Fibroblast of skin of right biceps (primary cell): ENCODE measurements at regions not wholly inside any gene's neighbourhood (a gene's known extent, or its start where the extent isn't known, plus 50 kb on each side); places are given as distances from the start of the nearest gene placed in this dataset.
A peak's percentile ranks its signal among the peaks of the same experiment; 100 is the strongest.

Experiments used
- DNase-seq: peaks from one replicate; pipeline ENCODE4 v3.0.0-alpha.2; 2013

DNA sequence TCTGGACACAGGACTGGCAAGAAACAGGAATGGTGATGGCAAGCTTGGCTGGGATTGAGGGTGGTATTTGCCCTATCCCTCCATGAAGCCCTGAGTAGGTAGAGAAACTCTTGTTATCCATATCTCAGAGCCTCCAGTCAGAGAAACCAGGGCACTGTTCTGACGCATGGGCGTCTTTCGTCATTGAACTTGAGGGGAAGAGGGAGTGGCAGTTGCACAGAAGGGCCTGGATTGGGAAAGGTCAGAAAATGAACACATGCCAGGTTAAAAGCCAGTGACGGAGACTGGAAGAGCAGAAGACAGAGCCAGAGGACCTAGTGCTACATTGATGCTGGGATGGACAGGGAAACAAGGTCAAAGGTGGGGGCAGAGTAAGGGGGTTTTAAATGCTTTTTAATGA lies 516.7 kb downstream of the PLPP3 start:
- DNase-seq: no peak

DNA sequence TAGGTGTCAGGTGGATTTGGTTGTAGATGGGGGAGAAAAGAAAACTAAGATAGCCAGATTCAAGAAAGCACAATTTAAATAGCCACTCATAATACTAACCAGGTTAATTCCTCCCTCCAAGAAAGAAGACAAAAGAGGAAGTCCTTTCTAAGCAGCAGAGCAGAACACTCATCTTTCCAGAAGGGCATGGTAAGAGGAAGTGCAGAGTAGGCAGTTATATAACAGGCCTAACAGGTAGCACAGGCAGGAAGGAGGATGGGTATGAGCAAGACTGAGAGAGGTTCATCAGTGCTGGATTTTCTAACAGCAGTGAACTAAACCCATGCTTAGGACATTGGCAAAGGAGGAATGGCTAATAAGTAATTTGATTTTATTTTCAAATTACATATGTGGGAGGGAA lies 517.5 kb downstream of the PLPP3 start:
- DNase-seq: no peak

- DNase-seq: peak; percentile 21
These were observed 518.5 kb downstream of the PLPP3 start for GRCh38 chr1:56060906-56061305.

DNA sequence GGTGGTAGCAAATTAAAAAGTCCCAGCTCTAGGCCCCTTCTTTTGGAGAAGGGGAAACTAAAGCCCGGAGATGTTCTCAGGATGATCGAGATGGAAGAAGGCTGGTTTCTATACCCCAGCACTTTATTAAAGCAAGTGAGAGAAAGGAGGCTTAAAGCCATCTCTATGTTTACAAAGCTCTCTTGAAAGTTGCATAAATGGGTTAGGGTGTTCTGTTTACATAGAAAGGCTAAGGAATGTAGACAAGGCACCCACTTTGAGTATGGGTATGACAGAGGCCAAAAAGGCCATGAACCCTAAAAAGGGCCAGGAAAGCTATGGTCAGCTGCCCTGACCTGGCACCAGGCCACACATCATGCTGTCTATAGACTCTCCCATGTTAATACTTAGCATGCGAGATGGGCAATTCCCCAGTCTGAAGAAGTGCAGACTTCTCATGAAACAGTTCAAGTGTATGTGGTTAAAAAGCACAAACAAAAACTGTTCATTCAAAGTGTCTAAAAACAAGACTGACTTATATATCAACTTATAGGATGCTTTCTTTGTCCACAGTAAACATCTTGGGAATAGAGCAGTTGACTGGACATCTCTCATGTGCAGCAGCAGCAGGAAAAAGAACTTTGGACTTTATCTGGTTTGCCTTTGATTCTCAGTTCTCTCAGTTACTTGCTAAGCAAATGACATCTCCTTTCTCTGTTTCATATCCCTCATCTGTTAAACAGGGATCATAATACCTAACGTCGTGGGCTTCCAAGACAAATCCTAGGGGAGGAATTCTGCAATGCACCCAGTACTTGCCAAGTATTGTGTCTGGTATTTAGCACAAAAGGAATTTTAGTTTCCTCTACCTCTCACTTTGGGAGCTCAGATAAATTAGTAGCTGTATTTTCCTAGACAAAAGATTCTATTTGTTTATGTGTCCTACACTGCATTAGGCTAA lies 521.6 kb downstream of the PLPP3 start:
- DNase-seq: peak; percentile 38

DNA sequence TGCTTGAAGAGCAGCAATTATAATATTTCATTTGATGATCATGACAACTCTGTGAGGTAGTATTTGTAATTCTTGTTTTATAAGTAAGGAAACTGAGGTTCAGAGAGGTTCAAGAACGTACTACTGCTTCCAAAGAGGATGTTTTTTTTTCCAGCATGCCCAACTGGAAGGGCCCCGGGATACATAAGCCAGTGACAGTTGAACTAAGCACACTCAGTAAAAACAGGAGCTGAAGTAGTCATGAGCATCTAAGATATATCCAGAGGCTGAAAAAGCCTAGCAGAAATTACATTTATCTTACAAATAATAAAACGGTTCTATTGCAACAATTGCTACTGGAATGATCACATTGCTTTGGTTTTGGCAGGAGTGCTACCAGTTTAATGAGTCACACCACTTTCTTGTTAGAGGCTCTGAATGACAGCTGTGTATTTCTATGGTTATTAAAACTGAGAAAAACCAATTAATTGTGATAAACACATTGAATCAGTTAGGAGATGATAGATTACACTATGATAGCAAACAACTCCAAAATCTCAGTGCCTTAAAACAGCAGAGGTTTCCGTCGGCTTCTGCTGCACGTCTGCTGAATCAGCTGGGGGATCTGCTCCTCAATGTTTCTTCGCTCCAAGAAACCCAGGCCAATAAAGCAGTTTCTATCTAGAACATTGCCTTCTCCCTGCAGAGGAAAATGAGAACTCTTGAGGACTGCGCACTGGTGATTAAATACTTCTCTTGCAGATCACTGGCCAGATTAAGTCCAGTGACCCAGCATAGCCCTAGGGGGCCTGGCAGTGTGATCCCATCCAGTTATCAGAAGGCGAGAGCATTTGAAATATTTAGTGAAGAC lies 522.7 kb downstream of the PLPP3 start:
- DNase-seq: peak; percentile 88

GRCh38 chr1:56054959-56055358 lies 524.4 kb downstream of the PLPP3 start:
- no peak for DNase-seq

DNA sequence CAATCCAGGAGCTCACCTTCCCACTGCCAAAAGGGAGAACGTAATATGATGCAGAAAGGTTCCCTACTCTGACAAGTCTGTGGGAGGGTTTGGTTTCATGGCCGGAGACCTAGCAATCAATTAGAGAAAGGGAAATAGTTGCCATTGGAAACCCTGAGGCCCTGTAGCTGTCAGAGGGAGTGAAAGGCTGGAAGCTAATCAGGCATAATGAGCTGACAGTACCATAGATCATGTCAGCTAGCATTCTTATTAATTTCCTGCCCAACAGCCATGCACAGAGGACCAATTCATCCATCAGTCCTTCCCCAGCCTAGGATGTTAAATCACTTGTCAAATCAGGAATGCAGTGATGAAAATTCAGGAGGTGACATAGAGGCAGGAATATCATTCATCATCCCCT lies 527.3 kb downstream of the PLPP3 start:
- DNase-seq: peak; percentile 69

GRCh38 chr1:56050911-56051310 lies 528.5 kb downstream of the PLPP3 start:
- DNase-seq: peak; percentile 48

DNA sequence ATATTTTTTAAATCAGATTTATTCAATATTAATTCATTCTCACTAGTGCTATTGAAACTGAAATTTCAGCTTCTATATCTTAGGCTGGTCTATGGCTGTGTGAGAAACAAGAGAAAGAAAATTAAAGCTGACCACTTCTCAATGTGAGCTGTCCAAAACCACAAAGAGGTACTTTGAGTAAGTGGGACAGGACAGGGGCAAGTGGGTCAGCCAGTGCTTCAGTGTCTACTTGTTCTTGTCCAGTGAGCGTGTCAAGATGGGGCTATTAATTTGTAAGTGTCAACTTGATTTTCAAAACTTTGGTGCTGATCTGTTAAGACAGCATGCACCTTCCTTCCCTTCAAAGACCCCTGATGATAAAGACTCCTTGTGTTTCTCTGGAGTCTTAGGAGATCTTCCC lies 533.9 kb downstream of the PLPP3 start:
- DNase-seq: no peak

GRCh38 chr1:56045062-56045461 lies 534.3 kb downstream of the PLPP3 start:
- no peak for DNase-seq

DNA sequence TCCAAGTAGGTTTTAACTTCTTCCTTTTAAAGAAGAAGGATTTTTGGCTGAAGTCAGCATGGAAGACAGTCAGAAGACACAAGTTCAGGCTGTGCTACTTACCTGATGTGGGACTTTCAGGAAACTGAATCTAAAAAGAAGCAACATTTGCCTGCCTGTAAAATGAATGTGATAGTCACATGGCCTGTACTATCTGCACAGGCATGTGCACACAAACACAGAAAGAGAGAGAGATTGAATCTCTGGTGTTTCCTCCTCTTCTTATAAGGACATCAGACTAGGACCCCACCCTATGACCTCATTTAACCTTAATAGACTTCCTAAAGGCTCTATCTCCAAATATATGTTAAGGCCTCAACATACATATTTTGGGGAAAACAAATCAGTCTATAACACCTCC lies 542.9 kb downstream of the PLPP3 start:
- DNase-seq: no peak

DNA sequence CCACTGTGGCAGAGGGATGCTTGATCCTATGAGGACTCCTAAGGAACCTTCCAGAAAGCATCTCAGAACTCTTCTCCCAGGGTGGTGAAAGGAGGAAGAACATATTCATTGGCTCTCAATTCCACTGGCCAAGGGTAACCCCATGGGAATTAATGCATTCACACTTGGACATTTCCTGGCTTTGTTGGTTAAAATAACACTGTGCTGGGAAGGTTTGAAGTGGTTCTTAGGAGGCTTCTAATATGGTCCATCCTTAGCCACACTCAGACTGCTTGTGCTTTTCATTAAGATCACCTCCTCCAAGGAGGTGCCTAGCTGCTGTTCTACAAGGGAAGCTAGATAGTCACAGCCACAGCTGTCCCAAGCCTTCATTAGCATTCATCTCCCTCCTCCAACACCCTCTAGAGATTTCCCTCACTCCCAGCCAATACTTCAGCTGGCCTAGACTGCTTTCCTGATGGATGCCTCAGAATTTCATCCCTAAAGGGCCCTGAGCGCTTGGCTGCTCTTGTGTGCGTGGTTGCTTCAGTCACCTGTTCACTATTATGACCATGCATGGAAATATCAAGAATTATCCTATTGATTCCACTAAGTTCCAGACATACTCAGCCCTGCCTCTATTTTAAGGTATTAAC lies 544.4 kb downstream of the PLPP3 start:
- no peak for DNase-seq

DNA sequence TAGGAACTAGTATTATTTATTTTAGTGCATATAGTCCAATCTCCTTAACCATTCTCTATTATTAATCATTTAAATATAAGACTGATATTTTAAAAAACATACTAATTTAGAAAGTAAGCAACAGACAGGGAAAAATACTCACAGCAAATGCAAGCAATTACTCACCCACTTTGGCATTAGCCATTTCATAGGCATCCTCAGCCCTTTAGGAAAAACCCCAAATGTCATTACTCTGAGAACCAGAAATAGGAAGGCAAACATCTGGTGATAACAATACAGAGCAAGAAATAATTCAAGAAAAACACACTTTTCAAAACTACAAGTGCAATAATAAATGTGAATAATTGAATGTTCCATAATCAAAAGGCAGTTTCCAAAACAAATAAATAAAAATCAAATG lies 545.1 kb downstream of the PLPP3 start:
- peak; percentile 70 for DNase-seq

DNA sequence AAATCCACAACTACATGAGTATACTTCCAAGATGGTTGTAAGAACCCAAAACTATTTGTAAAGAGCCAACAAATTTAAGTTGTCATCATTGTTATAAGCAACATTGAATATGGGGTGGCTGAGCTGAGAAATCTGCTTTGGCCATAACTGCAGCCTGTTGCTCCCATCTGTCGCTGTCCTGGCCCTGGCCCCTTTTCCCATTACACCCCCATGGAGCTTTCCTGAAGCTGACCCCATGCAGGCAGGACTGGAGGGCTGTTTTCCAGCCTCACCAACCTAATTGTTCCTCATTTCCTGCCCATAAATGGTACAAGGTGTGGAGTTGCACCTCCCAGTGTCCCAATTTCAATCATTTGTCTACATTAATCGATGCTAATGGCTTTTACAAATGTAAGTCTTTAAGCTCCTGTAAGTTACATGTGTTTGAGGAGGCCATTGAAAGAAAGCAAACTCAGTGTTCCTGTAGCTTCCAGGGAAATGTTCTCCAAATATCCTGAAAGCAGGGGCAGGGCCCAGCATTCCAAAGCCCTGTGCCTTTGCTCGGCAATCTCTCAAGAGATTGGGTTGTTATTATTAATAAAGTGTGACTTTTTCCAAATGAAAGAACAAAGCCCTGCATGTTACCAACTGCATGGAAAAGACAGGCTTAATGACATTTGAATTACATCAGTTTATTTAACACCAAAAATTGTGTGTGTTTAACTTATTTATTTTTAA lies 545.9 kb downstream of the PLPP3 start:
- no peak for DNase-seq

DNA sequence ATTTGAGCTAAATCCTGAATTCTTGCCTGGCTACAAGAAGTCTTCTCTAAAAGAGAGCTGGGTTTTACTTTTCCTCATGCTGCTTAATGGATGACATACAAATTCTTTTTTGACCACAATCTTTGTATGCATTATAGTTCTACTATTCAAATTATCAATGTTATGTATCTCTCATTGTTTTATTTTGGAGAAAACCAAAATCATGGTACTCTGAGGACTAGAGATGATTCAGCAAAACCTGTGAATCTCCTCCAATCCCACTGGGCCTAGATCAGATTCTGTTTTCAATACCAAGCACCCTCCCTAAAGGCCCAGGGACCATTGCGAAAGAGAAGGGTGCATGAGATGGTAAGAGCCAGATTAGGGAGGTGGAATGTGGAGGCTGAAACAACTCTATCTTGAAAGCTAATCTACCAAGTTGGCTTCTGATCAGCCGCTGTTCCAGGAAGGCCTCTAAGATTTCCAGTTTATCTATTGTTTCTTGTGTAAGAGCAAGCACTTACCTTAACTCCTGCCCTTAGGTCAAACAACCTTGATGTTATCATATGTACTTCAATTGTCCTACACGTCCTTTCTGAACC lies 547.2 kb downstream of the PLPP3 start:
- DNase-seq: peak; percentile 32

- DNase-seq: no peak
These were observed 548.4 kb downstream of the PLPP3 start for GRCh38 chr1:56031001-56031400.

- no peak for DNase-seq
These were observed 549.9 kb downstream of the PLPP3 start for GRCh38 chr1:56029319-56030003.

GRCh38 chr1:56028911-56029310 lies 550.5 kb downstream of the PLPP3 start:
- DNase-seq: no peak

- DNase-seq: no peak
These were observed 551.1 kb downstream of the PLPP3 start for GRCh38 chr1:56028244-56028643.

- DNase-seq: no peak
These were observed 553.4 kb downstream of the PLPP3 start for GRCh38 chr1:56025942-56026341.

- DNase-seq: no peak
These were observed 555.2 kb downstream of the PLPP3 start for GRCh38 chr1:56024155-56024554.

GRCh38 chr1:56019922-56020321 lies 559.4 kb downstream of the PLPP3 start:
- DNase-seq: no peak
